Epithelial cell of esophagus (primary cell): ENCODE measurements at regions not wholly inside any gene's neighbourhood (a gene's known extent, or its start where the extent isn't known, plus 50 kb on each side); places are given as distances from the start of the nearest gene placed in this dataset.
A peak's percentile ranks its signal among the peaks of the same experiment; 100 is the strongest.
"Not testable (repeated sequence)": the region's sequence is repeated elsewhere in the genome, so short reads cannot be mapped to it uniquely, and the experiment has no call there.

Experiments used
- DNase-seq: peaks from one replicate; pipeline ENCODE4 v3.0.0; 2010; ENCODE audit warnings: low read depth
- H3K4me3 ChIP-seq: 2 replicates; pipeline ENCODE4 v1.5.1; 2011; ENCODE audit warnings: mild to moderate bottlenecking, low read length, control low read depth
- CTCF ChIP-seq: IDR thresholded peaks from 2 replicates; pipeline ENCODE4 v1.5.1; 2011; ENCODE audit warnings: low read depth, mild to moderate bottlenecking, low read length, control low read depth, inconsistent platforms; ENCODE audit not compliant: insufficient read depth; ENCODE audit errors: missing control alignments

DNA sequence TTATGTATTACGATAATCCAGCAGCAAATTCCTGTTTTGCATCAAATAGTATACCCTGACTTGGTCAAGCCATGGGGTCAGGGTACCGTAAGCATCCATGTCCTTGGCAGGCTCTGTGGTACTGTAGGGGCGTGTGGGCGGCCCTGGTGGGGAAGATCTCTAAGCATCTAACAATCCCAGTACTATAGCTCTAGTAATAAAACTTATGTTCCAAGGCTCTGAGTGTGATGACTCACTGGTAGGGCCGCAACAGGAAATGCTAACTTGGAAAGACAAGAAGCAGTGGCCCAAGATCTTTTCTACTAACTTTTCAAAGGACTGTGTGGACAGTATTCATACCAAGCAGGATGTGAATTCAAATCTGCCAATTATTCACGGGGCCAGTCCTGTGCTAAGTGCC, 63.8 kb downstream of the CLEC18A start:
- DNase-seq, H3K4me3 ChIP-seq: not testable (repeated sequence)

GRCh38 chr16:70016751-70017150, 65.6 kb downstream of the CLEC18A start:
- not testable (repeated sequence) for H3K4me3 ChIP-seq, DNase-seq

DNA sequence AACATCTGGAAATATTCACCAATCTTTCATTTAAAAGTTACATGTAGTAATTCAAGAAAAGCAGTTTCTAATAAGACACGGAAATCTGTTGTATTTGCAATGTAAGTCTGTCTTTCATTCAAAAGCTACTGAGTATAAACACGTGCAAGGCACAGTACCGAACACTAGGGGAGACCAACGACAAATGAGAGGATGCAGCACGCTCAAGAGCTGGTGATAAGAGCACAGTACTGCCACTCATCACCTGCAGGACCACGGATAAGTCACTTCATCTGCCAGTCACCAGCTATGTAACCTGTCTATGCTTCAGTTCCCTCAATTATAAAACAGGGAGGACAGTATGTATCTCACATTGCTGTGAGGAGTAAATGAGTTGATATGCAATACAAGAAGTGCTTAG, 67.1 kb downstream of the CLEC18A start:
- DNase-seq: peak; percentile 33
- TF ChIP-seq CTCF: peak; percentile 39
- H3K4me3 ChIP-seq: no peak overlapping the region

DNA sequence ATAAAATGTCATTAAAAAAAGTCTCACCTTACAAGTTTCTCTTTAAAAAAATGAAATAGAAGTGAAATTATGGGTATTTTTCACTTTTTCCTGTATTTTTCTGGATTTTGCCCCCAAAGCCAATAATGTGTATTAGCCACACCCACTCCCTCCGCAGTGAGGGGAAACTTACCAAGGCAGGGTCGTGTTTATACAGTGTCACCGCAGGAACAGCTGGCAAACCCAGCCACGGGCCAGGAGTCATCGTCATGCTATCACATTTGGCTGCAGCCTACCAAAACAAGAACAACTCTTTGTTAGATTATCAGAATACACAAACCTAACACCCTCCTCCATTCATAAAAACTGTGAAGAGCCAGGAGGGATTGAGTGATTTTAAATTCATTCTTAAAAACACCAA, 72.1 kb downstream of the CLEC18A start:
- not testable (repeated sequence) for DNase-seq, H3K4me3 ChIP-seq

GRCh38 chr16:70023956-70024355, 72.8 kb downstream of the CLEC18A start:
- H3K4me3 ChIP-seq, DNase-seq: not testable (repeated sequence)

GRCh38 chr16:70026165-70026854, 75.2 kb downstream of the CLEC18A start:
- not testable (repeated sequence) for H3K4me3 ChIP-seq, DNase-seq

- not testable (repeated sequence) for DNase-seq, H3K4me3 ChIP-seq
These were observed 81.2 kb upstream of the PDPR start for GRCh38 chr16:70032906-70033305.

DNA sequence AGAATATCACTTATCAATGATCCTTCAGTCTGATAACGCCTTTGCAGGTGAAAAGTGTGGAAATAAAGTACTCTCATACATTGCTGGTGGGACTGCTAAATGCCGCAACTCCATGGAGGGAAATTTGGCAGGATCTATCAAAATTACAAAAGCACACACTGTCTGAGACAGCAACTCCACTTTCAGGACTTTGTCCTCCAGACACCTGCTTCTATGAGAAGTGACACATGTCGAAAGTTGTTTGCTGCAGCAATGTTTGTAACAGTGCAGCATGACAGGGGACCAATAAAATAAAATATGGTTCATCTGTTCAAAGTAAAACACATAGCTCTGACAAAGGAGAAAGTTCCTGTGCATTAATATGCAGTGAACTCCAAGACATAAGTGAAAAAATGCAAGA, 76.2 kb upstream of the PDPR start:
- not testable (repeated sequence) for DNase-seq, H3K4me3 ChIP-seq

GRCh38 chr16:70040554-70040953, 73.6 kb upstream of the PDPR start:
- not testable (repeated sequence) for DNase-seq, H3K4me3 ChIP-seq

GRCh38 chr16:70043538-70044067, 70.5 kb upstream of the PDPR start:
- not testable (repeated sequence) for DNase-seq, H3K4me3 ChIP-seq

DNA sequence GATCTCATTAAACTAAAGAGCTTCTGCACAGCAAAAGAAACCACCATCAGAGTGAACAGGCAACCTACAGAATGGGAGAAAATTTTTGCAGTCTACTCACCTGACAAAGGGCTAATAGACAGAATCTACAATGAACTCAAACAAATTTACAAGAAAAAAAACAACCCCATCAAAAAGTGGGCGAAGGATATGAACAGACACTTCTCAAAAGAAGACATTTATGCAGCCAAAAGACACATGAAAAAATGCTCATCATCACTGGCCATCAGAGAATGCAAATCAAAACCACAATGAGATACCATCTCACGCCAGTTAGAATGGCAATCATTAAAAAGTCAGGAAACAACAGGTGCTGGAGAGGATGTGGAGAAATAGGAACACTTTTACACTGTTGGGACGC, 67.6 kb upstream of the PDPR start:
- DNase-seq, H3K4me3 ChIP-seq: not testable (repeated sequence)

DNA sequence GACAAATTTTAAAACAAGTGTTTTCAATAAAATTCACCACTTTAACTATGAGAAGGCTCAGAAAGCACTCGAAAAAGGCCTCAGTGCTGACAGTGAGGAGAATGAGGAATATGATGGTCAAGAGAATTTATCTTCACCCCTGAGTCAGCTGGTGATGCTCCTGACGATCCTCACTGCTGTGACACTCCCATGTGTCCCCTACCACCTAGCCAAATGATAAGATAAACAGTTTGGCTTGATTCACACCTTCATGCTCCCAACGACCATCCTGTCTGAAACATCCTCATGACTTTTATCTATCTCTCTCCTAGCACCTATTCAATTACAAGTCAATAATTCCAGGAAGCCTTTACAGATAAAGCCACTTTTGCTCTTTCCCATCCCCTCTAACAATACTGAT, 66.0 kb upstream of the PDPR start:
- not testable (repeated sequence) for H3K4me3 ChIP-seq, DNase-seq

DNA sequence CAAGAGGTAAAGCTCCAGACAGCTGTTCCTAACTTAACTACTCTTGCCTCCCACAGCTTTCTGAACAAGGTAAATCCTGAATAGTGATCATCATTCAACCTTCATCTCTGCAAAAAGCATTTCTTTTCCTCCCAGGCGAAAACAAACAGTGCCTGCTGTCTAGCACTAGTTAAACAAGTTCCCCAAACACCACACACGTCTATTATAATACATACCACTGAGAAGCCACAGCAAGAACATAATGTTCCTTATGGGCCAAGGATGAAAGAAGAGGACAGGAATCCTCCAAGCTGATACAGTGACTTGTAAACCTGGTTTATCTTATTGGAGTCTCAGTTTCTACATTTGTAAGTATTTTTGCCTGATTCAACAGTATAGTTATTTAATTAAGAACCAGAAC, 56.1 kb upstream of the PDPR start:
- H3K4me3 ChIP-seq, DNase-seq: not testable (repeated sequence)

GRCh38 chr16:70059429-70059828, 54.7 kb upstream of the PDPR start:
- DNase-seq, H3K4me3 ChIP-seq: not testable (repeated sequence)

DNA sequence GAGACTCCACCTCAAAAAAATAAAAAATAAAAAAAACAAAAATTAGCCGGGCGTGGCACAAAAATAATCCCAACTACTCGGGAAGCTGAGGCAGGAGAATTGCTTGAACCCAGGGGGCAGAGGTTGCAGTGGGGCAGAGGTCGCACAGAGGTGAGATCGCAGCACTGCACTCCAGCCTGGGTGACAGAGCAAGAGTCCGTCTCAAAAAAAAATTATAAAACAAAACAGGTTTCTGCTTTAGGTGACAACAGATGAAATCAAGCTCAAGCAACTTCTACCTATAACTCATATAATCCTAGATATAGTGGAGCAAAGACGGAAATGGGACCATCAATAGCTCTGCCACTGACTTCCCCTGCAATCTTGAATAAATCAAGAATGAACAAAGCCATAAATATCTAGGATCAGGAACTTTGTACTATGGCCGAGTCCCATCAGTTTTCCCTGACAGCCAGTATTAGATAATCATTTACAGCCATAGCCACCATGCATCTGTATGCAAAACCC, 53.6 kb upstream of the PDPR start:
- not testable (repeated sequence) for DNase-seq, H3K4me3 ChIP-seq

DNA sequence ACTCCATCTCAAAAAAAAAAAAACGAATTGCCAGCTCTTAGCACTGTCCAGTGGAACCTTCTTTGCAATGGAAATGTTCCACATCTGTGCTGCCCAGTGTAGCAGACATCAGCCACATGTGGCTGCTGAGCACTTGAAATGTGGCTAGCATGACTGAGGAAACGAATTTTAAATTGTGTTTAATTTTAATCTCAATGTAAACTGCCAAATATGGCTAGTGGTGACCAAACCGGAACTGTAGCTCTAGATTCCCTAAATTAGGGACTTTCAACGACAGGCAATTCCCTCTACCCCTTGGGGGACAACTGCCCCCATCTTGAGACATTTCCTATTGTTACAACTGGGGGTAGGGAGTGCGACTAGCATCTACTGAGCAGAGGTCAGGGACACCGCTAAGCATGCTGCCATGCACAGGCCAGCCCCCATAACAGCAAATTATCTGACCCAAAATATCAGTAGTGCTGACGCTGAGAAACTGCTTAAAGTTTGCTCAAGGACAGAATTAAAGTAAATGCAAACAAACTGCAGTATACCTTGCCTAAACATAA, 52.4 kb upstream of the PDPR start:
- DNase-seq, H3K4me3 ChIP-seq: not testable (repeated sequence)

DNA sequence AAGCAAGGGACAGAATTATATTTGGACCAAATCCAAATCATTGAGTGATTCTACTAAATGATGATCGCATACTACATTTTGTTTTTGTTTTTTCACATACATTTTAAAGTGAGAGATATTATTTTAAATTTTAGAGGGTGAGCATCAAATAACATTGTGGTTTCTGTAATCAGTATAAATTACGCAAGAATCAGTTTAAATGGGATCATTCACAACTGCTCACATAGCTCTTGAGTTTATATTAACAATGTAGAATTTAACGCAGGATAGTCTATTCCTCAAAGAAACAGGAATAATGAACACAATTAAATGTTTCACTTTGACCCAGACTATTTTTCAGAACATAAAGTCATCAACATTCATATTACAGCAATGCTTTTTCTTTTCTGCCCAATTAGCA, 51.2 kb upstream of the PDPR start:
- DNase-seq, H3K4me3 ChIP-seq: not testable (repeated sequence)
